H1 (cell line): ENCODE measurements at regions not wholly inside any gene's neighbourhood (a gene's known extent, or its start where the extent isn't known, plus 50 kb on each side); places are given as distances from the start of the nearest gene placed in this dataset.

Experiments used
- CTCF ChIA-PET: fragments of 300-600 bp; sonication (Branson Sonifier 250); formaldehyde crosslinking; loops from one replicate; lab custom pipeline; 2021; ENCODE audit not compliant: partially characterized antibody; lab: Charles Lee
- POLR2A ChIA-PET: fragments of 300-600 bp; sonication (Branson Sonifier 250); formaldehyde crosslinking; loops from one replicate; lab custom pipeline; 2021; ENCODE audit warnings: inconsistent platforms; ENCODE audit not compliant: partially characterized antibody; lab: Charles Lee
- DNase-seq, 2 experiments: peaks; one replicate each; pipeline versions ENCODE4 v3.0.0 to v3.0.0-alpha.2; 2010 to 2022; ENCODE audit warnings: low spot score in 2 of 2, low read depth in 1 of 2, mixed read lengths in 1 of 2
- FAIRE-seq: peaks from 2 replicates; lab custom pipeline; 2011; peaks lifted over from hg19 to GRCh38; lab: Jason Lieb, UNC
- H2AFZ ChIP-seq: 2 replicates; pipeline ENCODE4 v1.8.1; 2012; ENCODE audit warnings: low read length, inconsistent platforms
- H2AK5ac ChIP-seq: 2 replicates; pipeline ENCODE4 v1.6.1; 2013; ENCODE audit warnings: low read depth, low read length
- H2BK120ac ChIP-seq: replicated peaks from 2 replicates; pipeline ENCODE3; 2013; ENCODE audit warnings: low read depth, low read length, inconsistent platforms
- H2BK12ac ChIP-seq: 2 replicates; pipeline ENCODE4 v1.6.1; 2013; ENCODE audit warnings: low read depth, low read length
- H2BK15ac ChIP-seq: 2 replicates; pipeline ENCODE4 v1.6.1; 2013; ENCODE audit warnings: low read length
- H2BK20ac ChIP-seq: 2 replicates; pipeline ENCODE4 v1.6.1; 2013; ENCODE audit warnings: low read length
- H2BK5ac ChIP-seq: 2 replicates; pipeline ENCODE4 v1.6.1; 2013; ENCODE audit warnings: low read depth, low read length
- H3K14ac ChIP-seq: 2 replicates; pipeline ENCODE4 v1.6.1; 2013; ENCODE audit warnings: inconsistent platforms; ENCODE audit not compliant: insufficient read length
- H3K18ac ChIP-seq: 2 replicates; pipeline ENCODE4 v1.6.1; 2013; ENCODE audit warnings: low read length; ENCODE audit errors: extremely low read depth
- H3K23ac ChIP-seq: 2 replicates; pipeline ENCODE4 v1.6.1; 2013; ENCODE audit warnings: inconsistent platforms; ENCODE audit not compliant: insufficient read length
- H3K23me2 ChIP-seq: 2 replicates; pipeline ENCODE4 v1.6.1; 2013; ENCODE audit warnings: low read depth, low read length
- H3K27ac ChIP-seq: 2 replicates; pipeline ENCODE4 v1.6.1; 2011; ENCODE audit warnings: low read depth, low read length, inconsistent platforms
- H3K27me3 ChIP-seq, 4 experiments: replicated peaks in 1 of 4; 1 replicate in 1 of 4; 2 replicates in 3 of 4; pipeline versions ENCODE4 v1.6.1 to v1.8.1; 2011 to 2013; ENCODE audit warnings: low read length in 3 of 4, mild to moderate bottlenecking in 3 of 4, inconsistent platforms in 2 of 4, mixed read lengths in 2 of 4, moderate library complexity in 1 of 4; ENCODE audit not compliant: control insufficient read depth in 3 of 4, insufficient read depth in 3 of 4; ENCODE audit errors: extremely low read depth in 1 of 4
- H3K36me3 ChIP-seq, 4 experiments: 2 replicates each; pipeline versions ENCODE4 v1.6.1 to v1.8.1; 2011 to 2013; ENCODE audit warnings: mild to moderate bottlenecking in 4 of 4, low read length in 3 of 4, moderate library complexity in 2 of 4, control low read depth in 1 of 4, inconsistent platforms in 1 of 4; ENCODE audit not compliant: insufficient read depth in 4 of 4, control insufficient read depth in 2 of 4
- H3K4ac ChIP-seq: replicated peaks from 2 replicates; pipeline ENCODE3; 2013; ENCODE audit warnings: low read length, low read depth, mixed read lengths, inconsistent platforms; ENCODE audit not compliant: insufficient read length
- H3K4me1 ChIP-seq, 4 experiments: replicated peaks in 1 of 4; 1 replicate in 1 of 4; 2 replicates in 3 of 4; pipeline versions ENCODE4 v1.6.1 to v1.8.1; 2011 to 2013; ENCODE audit warnings: low read length in 3 of 4, inconsistent platforms in 2 of 4, mixed read lengths in 1 of 4; ENCODE audit not compliant: insufficient read depth in 4 of 4, control insufficient read depth in 3 of 4
- H3K4me2 ChIP-seq, 2 experiments: 2 replicates each; pipeline versions ENCODE4 v1.6.1 to v1.8.1; 2011 to 2013; ENCODE audit warnings: low read depth in 2 of 2, low read length in 2 of 2, control low read depth in 1 of 2, inconsistent platforms in 1 of 2, mild to moderate bottlenecking in 1 of 2; ENCODE audit not compliant: insufficient read depth in 1 of 2
- H3K4me3 ChIP-seq, 4 experiments: fragments of 200-600, 300-600 bp in 1 of 4; sonication (generic), shearing (Covaris generic), sonication (Bioruptor Twin) in 1 of 4; 2 replicates each; pipeline versions ENCODE4 v1.5.1 to v1.8.1; 2011 to 2016; ENCODE audit warnings: low read length in 4 of 4, low read depth in 3 of 4, control low read depth in 2 of 4, inconsistent platforms in 2 of 4, mild to moderate bottlenecking in 2 of 4, mixed read lengths in 1 of 4, moderate library complexity in 1 of 4; ENCODE audit not compliant: insufficient read depth in 2 of 4; ENCODE audit errors: extremely low read depth in 1 of 4
- H3K56ac ChIP-seq: replicated peaks from 2 replicates; pipeline ENCODE3; 2013; ENCODE audit warnings: low read depth, mild to moderate bottlenecking, mixed read lengths, low read length, inconsistent platforms; ENCODE audit not compliant: insufficient read length
- H3K79me1 ChIP-seq: 2 replicates; pipeline ENCODE4 v1.6.1; 2013; ENCODE audit warnings: low read depth, low read length, control low read depth
- H3K79me2 ChIP-seq, 2 experiments: 2 replicates each; pipeline versions ENCODE4 v1.6.1 to v1.8.1; 2012 to 2013; ENCODE audit warnings: low read length in 2 of 2, mild to moderate bottlenecking in 2 of 2, inconsistent platforms in 1 of 2; ENCODE audit not compliant: insufficient read depth in 2 of 2, control insufficient read depth in 1 of 2
- H3K9ac ChIP-seq, 4 experiments: replicated peaks in 1 of 4; 1 replicate in 1 of 4; 2 replicates in 3 of 4; pipeline versions ENCODE4 v1.6.1 to v1.8.1; 2011 to 2013; ENCODE audit warnings: low read depth in 3 of 4, low read length in 3 of 4, control low read depth in 2 of 4, mild to moderate bottlenecking in 2 of 4, moderate library complexity in 2 of 4, inconsistent platforms in 1 of 4; ENCODE audit errors: extremely low read depth in 1 of 4
- H3K9me3 ChIP-seq, 2 experiments: 2 replicates each; pipeline versions ENCODE4 v1.6.1 to v1.8.1; 2012 to 2013; ENCODE audit warnings: mild to moderate bottlenecking in 2 of 2, moderate library complexity in 2 of 2, control low read depth in 1 of 2, inconsistent platforms in 1 of 2, low read depth in 1 of 2, low read length in 1 of 2, mixed read lengths in 1 of 2; ENCODE audit not compliant: insufficient read depth in 2 of 2
- H4K20me1 ChIP-seq, 2 experiments: replicated peaks in 1 of 2; 2 replicates each; pipeline versions ENCODE3 to v1.8.1; 2011 to 2013; ENCODE audit warnings: inconsistent platforms in 2 of 2, low read length in 2 of 2, mild to moderate bottlenecking in 1 of 2; ENCODE audit not compliant: insufficient read depth in 2 of 2, control insufficient read depth in 1 of 2
- H4K5ac ChIP-seq: 2 replicates; pipeline ENCODE4 v1.6.1; 2013; ENCODE audit warnings: low read length, low read depth, mixed read lengths, inconsistent platforms; ENCODE audit not compliant: insufficient read length
- H4K8ac ChIP-seq: 2 replicates; pipeline ENCODE4 v1.8.0; 2013; ENCODE audit warnings: mild to moderate bottlenecking, moderate library complexity, low read length, inconsistent platforms; ENCODE audit not compliant: insufficient read depth; ENCODE audit errors: extremely low read depth
- H4K91ac ChIP-seq: replicated peaks from 2 replicates; pipeline ENCODE3; 2013; ENCODE audit warnings: low read length, mixed read lengths, inconsistent platforms; ENCODE audit not compliant: insufficient read length
- CREB1 ChIP-seq: IDR thresholded peaks from 2 replicates; pipeline ENCODE4 v1.6.1; 2012; ENCODE audit warnings: inconsistent platforms
- CTCF ChIP-seq, 3 experiments: IDR thresholded peaks; 1 replicate in 2 of 3; 2 replicates in 1 of 3; pipeline versions ENCODE4 v1.5.1 to v1.6.1; 2011; ENCODE audit warnings: low read length in 3 of 3, mild to moderate bottlenecking in 3 of 3, inconsistent platforms in 2 of 3, low read depth in 1 of 3, moderate library complexity in 1 of 3; ENCODE audit not compliant: insufficient read depth in 1 of 3; ENCODE audit errors: control extremely low read depth in 1 of 3
- GABPA ChIP-seq: IDR thresholded peaks from 2 replicates; pipeline ENCODE4 v1.6.1; 2011; ENCODE audit warnings: mild to moderate bottlenecking, low read length, moderate library complexity, borderline replicate concordance; ENCODE audit not compliant: insufficient read depth
- POU5F1 ChIP-seq: IDR thresholded peaks from 2 replicates; pipeline ENCODE4 v1.6.1; 2011; ENCODE audit warnings: low read depth, mild to moderate bottlenecking, low read length, moderate library complexity
- RFX5 ChIP-seq: IDR thresholded peaks from 2 replicates; pipeline ENCODE4 v1.6.1; 2011; ENCODE audit warnings: low read depth, low read length, improper control_type of control experiment, borderline replicate concordance
- RNF2 ChIP-seq: fragments of 200-900, 300-1000 bp; sonication (generic); IDR thresholded peaks from 2 replicates; pipeline ENCODE4 v1.7.1; 2016; ENCODE audit warnings: borderline replicate concordance, low read depth, mild to moderate bottlenecking, antibody characterized with exemption, low read length; ENCODE audit not compliant: poor library complexity, severe bottlenecking; ENCODE audit errors: missing control alignments
- USF2 ChIP-seq: IDR thresholded peaks from 2 replicates; pipeline ENCODE4 v1.6.1; 2011; ENCODE audit warnings: low read length, improper control_type of control experiment
- WGBS, 2 experiments: shearing (Covaris generic) in 1 of 2; methylation state at CpG; one replicate each; pipeline versions ENCODE4 v1.1.6 to v1.1.7; 2013 to 2015; ENCODE audit warnings: low lambda C conversion rate in 2 of 2, mixed read lengths in 2 of 2, inconsistent platforms in 1 of 2, low coverage in 1 of 2, missing lambda C conversion rate in 1 of 2; ENCODE audit not compliant: insufficient replicate concordance in 2 of 2, insufficient coverage in 1 of 2, insufficient read length in 1 of 2; ENCODE audit errors: extremely low coverage in 1 of 2, missing lambda C conversion rate in 1 of 2; 5-methylcytosine and 5-hydroxymethylcytosine counted together

DNA sequence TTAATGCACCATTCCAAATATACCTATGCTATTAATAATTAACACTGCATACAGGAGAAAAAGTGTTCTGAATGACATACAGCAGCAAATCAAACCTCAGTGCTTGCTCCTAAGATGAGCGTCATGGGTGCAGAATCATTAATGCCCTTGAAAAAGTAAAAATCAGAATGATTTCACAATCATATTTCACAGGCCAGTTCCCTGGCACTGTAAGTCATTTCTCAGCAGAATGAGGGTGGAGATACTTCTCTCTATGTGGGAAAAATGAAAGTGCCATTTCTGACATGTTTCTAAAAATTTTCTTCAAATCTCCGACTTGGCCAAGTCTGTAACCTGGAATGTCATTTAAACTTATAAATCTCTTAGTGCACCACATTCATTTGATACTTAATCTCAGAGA lies 549.8 kb upstream of the AGTR1 start:
- H3K36me3 ChIP-seq, result peaks cover 0 to 6% (median 0%) of the 10 kb centered on the region in 4 experiments; a peak in 1 of 8 replicates
- no peak overlapping the region for H4K91ac ChIP-seq
- no peak overlapping the region for H2BK15ac ChIP-seq
- H4K20me1 ChIP-seq, result no peaks in the 10 kb centered on the region
- H3K4me2 ChIP-seq, result no peak overlapping the region
- H3K27ac ChIP-seq, result no peak overlapping the region
- no peak overlapping the region for H3K4ac ChIP-seq
- ChIA-PET POLR2A (no interaction called here), CTCF (no interaction called here)
- no peaks in the 10 kb centered on the region for H3K23me2 ChIP-seq
- no peak overlapping the region for H2BK120ac ChIP-seq
- peaks cover 0 to 8% (median 3%) of the 10 kb centered on the region in 4 experiments; a peak in 2 of 7 replicates for H3K4me1 ChIP-seq
- H2BK5ac ChIP-seq, result no peak overlapping the region
- no peak overlapping the region for H3K4me3 ChIP-seq
- DNase-seq (no peak), FAIRE-seq (no peak)
- no peak overlapping the region for H3K56ac ChIP-seq
- 0 out of 2 replicates have a peak overlapping the region, but pooled peaks have one; percentile 14 for H3K18ac ChIP-seq
- TF ChIP-seq CTCF (IDR thresholded peaks at IDR 0.05; ENCODE audit: control extremely low read depth in 1 of 3, insufficient read depth in 1 of 3, low read depth in 1 of 3, low read length in 3 of 3), result no peak
- no peak for TF ChIP-seq CREB1
- TF ChIP-seq GABPA, result no peak
- no peak for TF ChIP-seq RFX5
- no peak for TF ChIP-seq POU5F1
- no peak for TF ChIP-seq USF2
- TF ChIP-seq RNF2, result no peak
- no peak overlapping the region for H3K23ac ChIP-seq
- no peak overlapping the region for H2AK5ac ChIP-seq
- H2BK12ac ChIP-seq, result no peak overlapping the region
- no peak overlapping the region for H4K8ac ChIP-seq
- H3K27me3 ChIP-seq, result no peaks in the 10 kb centered on the region
- whole genome bisulfite sequencing, 2 experiments, result 96% methylated on average over 2 of the region's 2 CpGs; no CpG with 5 or more reads in 1 of the 2 experiments
- no peak overlapping the region for H3K9ac ChIP-seq
- no peak overlapping the region for H3K14ac ChIP-seq
- no peak overlapping the region for H4K5ac ChIP-seq
- H3K79me2 ChIP-seq, result no peaks in the 10 kb centered on the region
- no peak overlapping the region for H2BK20ac ChIP-seq
- H2AFZ ChIP-seq, result no peak overlapping the region; the same call in 1 of the 2 replicates
- no peaks in the 10 kb centered on the region for H3K79me1 ChIP-seq
- H3K9me3 ChIP-seq, result no peaks in the 10 kb centered on the region
